ENCODE measurements at regions not wholly inside any gene's neighbourhood (a gene's known extent, or its start where the extent isn't known, plus 50 kb on each side); places are given as distances from the start of the nearest gene placed in this dataset.

- DNase-seq (ENCODE audit: low spot score): no peak
- TF ChIP-seq CTCF (IDR thresholded peaks at IDR 0.05; ENCODE audit: extremely low read depth, missing control alignments): no peak
These were observed 190.0 kb downstream of the EN1 start for GRCh38 chr2:118657466-118657865.

GRCh38 chr2:118654945-118655344 lies 192.5 kb downstream of the EN1 start:
- DNase-seq (ENCODE audit: low spot score): no peak
- no peak for TF ChIP-seq CTCF (IDR thresholded peaks at IDR 0.05; ENCODE audit: extremely low read depth, missing control alignments)

- no peak for TF ChIP-seq CTCF (IDR thresholded peaks at IDR 0.05; ENCODE audit: extremely low read depth, missing control alignments)
- DNase-seq (ENCODE audit: low spot score): no peak
These were observed 197.1 kb downstream of the EN1 start for GRCh38 chr2:118650327-118650726.

- DNase-seq (ENCODE audit: low spot score): no peak
- no peak for TF ChIP-seq CTCF (IDR thresholded peaks at IDR 0.05; ENCODE audit: extremely low read depth, missing control alignments)
These were observed 201.6 kb downstream of the EN1 start for GRCh38 chr2:118645876-118646275.

GRCh38 chr2:118644190-118644589 lies 203.3 kb downstream of the EN1 start:
- TF ChIP-seq CTCF (IDR thresholded peaks at IDR 0.05; ENCODE audit: extremely low read depth, missing control alignments): no peak
- no peak for DNase-seq (ENCODE audit: low spot score)

- no peak for DNase-seq (ENCODE audit: low spot score)
- no peak for TF ChIP-seq CTCF (IDR thresholded peaks at IDR 0.05; ENCODE audit: extremely low read depth, missing control alignments)
These were observed 204.2 kb downstream of the EN1 start for GRCh38 chr2:118643294-118643693.

GRCh38 chr2:118642501-118642900 lies 204.9 kb downstream of the EN1 start:
- no peak for TF ChIP-seq CTCF (IDR thresholded peaks at IDR 0.05; ENCODE audit: extremely low read depth, missing control alignments)
- DNase-seq (ENCODE audit: low spot score): no peak
